Aorta (tissue), 5 donors: ENCODE measurements at regions not wholly inside any gene's neighbourhood (a gene's known extent, or its start where the extent isn't known, plus 50 kb on each side); places are given as distances from the start of the nearest gene placed in this dataset.
"Not testable (repeated sequence)": the region's sequence is repeated elsewhere in the genome, so short reads cannot be mapped to it uniquely, and the experiment has no call there.

Experiments
- ATAC-seq: fragments of 200-7000 bp; cut with Tn5 transposase; one replicate; pipeline ENCODE4 v1.9.1; 2022; ENCODE audit warnings: moderate library complexity; ENCODE audit not compliant: low FRiP score
- DNase-seq, 2 donors: peaks; one replicate each; pipeline ENCODE4 v3.0.0-alpha.2; 2020
- H3K27ac ChIP-seq, 2 donors: one replicate each; pipeline ENCODE4 v1.5.1; 2013; ENCODE audit warnings: low read length in 2 of 2, mild to moderate bottlenecking in 2 of 2, moderate library complexity in 2 of 2, control low read depth in 1 of 2, inconsistent platforms in 1 of 2, low read depth in 1 of 2
- H3K27me3 ChIP-seq, 2 donors: one replicate each; pipeline ENCODE4 v1.6.1; 2013; ENCODE audit warnings: control low read depth in 1 of 2, low read length in 1 of 2, mild to moderate bottlenecking in 1 of 2, moderate library complexity in 1 of 2; ENCODE audit not compliant: insufficient read depth in 2 of 2, control insufficient read depth in 1 of 2
- H3K36me3 ChIP-seq, 2 donors: one replicate each; pipeline ENCODE4 v1.6.1; 2013; ENCODE audit warnings: control low read depth in 1 of 2, low read length in 1 of 2, mild to moderate bottlenecking in 1 of 2; ENCODE audit not compliant: insufficient read depth in 2 of 2, control insufficient read depth in 1 of 2
- H3K4me1 ChIP-seq, 2 donors: one replicate each; pipeline ENCODE4 v1.6.1; 2013; ENCODE audit warnings: low read length in 2 of 2, control low read depth in 1 of 2, mild to moderate bottlenecking in 1 of 2, moderate library complexity in 1 of 2; ENCODE audit not compliant: insufficient read depth in 2 of 2, control insufficient read depth in 1 of 2
- H3K4me3 ChIP-seq, 2 donors: one replicate each; pipeline ENCODE4 v1.5.1; 2013; ENCODE audit warnings: low read length in 2 of 2, control low read depth in 1 of 2, mild to moderate bottlenecking in 1 of 2
- H3K9me3 ChIP-seq: one replicate; pipeline ENCODE4 v1.6.1; 2013; ENCODE audit warnings: mild to moderate bottlenecking, low read length; ENCODE audit not compliant: control insufficient read depth
- WGBS, 2 donors: extraction: QIAGEN DNeasy Blood & Tissue Kit; methylation state at CpG; one replicate each; pipeline ENCODE4 v1.1.7; 2013; 5-methylcytosine and 5-hydroxymethylcytosine counted together
- intact Hi-C, 2 donors: fragments of 100-400 bp; cut with DNase I; formaldehyde crosslinking; loops; one replicate each; pipeline versions ENCODE4 v1.14.2 to v1.15.0; 2022
- donor health status: healthy with polysubstance abuse.
- donor health status: Bipolar disorder and iron deficiency.
- donor health status: DM: no; HTN: no; CAD: no.
- donor health status: DM: no; HTN: no; CAD: no.
- donor health status: DM: yes; HTN: yes; CAD: no.

DNA sequence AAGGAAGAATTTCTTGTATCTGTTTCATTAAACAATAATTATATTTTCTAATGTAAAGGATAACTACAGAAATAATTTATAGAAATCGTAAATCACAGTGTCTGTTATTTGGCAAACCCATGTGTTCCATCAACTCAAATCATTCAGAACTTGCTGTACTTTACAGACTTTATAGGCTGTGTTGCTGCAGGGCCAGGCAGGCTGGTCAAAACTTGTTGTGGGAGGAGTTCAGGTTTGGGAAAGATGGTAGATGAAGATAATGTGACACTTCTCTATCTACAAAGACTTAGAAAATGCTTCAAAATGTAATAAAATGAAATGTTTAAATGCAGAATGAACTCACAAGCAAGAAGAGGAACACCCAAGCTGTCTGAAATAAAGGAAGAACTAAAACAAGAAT is 183.4 kb downstream of the SEMA6D start:
- H3K9me3 ChIP-seq, result peaks cover 3% of the 10 kb centered on the region
- no peak overlapping the region for H3K4me3 ChIP-seq
- DNase-seq (no peak), ATAC-seq (no peak)
- intact Hi-C loops, result no loop called here
- no peaks in the 10 kb centered on the region for H3K27me3 ChIP-seq
- WGBS, 2 donors, result 91 to 93% methylated on average over 1 of the region's 1 CpG
- no peaks in the 10 kb centered on the region for H3K36me3 ChIP-seq
- H3K4me1 ChIP-seq, result no peaks in the 10 kb centered on the region
- no peak overlapping the region for H3K27ac ChIP-seq

DNA sequence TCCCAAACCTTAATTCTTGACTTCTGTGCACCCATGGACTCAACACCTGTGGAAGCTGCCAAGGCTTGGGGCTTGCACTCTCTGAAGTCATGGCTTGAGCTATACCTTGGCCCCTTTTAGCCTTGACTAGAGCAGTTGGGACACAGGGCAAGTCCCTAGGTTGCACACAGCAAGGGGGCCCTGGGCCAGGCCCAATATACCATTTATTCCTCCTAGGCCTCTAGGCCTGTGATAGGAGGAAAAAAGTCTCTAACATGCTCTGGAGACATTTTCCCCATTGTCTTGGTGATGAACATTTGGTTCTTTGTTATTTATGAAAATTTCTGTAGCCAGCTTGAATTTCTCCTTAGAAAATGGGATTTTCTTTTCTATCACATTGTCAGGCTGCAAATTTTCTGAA is 186.1 kb downstream of the SEMA6D start:
- no peak for DNase-seq
- H3K4me3 ChIP-seq, result no peak overlapping the region
- no peaks in the 10 kb centered on the region for H3K36me3 ChIP-seq
- ATAC-seq, result no peak
- no peak overlapping the region for H3K27ac ChIP-seq
- H3K9me3 ChIP-seq, result peaks cover 3% of the 10 kb centered on the region
- no peaks in the 10 kb centered on the region for H3K27me3 ChIP-seq
- intact Hi-C loops, result no loop called here
- H3K4me1 ChIP-seq, result no peaks in the 10 kb centered on the region

DNA sequence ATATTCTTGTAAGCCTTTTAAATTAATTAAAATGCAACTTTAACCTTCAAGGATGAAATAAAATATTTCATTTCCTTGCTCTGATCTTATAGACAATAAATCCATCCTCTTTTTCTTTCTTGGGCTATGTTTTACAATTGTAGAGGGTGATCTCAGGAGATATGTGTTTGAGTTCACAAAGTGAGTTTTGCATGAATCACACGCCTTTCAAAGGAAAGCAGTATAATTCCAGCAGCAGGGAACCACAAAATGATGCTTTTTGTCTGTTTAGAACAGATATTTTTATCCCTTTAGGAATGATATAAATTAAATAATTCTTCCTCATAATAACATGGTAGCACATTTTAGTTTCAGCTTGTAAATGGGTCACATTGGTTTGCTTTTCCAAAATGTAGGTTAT is 191.2 kb downstream of the SEMA6D start:
- H3K27ac ChIP-seq, result no peak overlapping the region
- no peak for DNase-seq
- no peak for ATAC-seq
- H3K9me3 ChIP-seq, result peaks cover 3% of the 10 kb centered on the region
- 94% methylated on average over 1 of the region's 1 CpG for WGBS, 2 donors
- no peak overlapping the region for H3K4me3 ChIP-seq
- no peaks in the 10 kb centered on the region for H3K4me1 ChIP-seq
- no peaks in the 10 kb centered on the region for H3K36me3 ChIP-seq
- no peaks in the 10 kb centered on the region for H3K27me3 ChIP-seq
- intact Hi-C loops, result no loop called here

DNA sequence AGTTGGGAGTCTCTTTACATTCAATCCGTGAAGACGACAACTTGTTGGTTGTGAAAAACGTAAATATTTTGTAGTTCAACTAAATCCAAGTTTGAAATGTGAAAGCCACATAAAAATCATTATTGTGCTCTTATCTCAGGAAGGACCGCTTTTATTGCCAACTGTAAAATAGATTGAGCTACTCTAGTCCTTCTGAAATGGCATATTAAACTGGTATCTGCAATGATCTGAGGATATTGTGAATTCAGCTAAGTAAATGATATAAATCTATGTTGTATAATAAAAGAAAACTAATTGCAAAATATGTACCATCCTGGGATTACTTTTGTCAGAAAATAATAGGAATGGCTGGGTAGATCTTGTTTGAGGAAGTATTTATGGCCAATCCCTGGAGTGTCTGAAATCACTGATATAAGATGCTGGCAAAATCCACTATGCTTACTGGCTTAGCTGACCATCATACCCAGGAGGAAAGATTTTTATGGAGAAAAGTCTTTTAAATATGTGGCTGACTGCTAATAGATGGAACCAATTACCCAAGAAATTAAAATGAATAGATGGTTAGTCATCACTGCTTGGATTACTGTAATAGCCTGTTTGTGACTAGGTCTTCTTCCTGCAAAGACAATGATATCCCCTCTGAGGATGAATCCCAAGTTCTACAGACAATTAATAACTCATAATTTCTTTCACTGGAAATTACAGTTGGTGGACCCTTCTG is 191.8 kb downstream of the SEMA6D start:
- peaks cover 0 to 2% of the 10 kb centered on the region in 2 donors for H3K4me1 ChIP-seq
- H3K36me3 ChIP-seq, result no peaks in the 10 kb centered on the region
- no peak overlapping the region for H3K4me3 ChIP-seq
- no peak overlapping the region for H3K27ac ChIP-seq
- intact Hi-C loops, result no loop called here
- no peak for ATAC-seq
- DNase-seq, result no peak
- WGBS, 2 donors, result 81 to 82% methylated on average over 4 of the region's 4 CpGs
- peaks cover 3% of the 10 kb centered on the region for H3K9me3 ChIP-seq
- H3K27me3 ChIP-seq, result no peaks in the 10 kb centered on the region

DNA sequence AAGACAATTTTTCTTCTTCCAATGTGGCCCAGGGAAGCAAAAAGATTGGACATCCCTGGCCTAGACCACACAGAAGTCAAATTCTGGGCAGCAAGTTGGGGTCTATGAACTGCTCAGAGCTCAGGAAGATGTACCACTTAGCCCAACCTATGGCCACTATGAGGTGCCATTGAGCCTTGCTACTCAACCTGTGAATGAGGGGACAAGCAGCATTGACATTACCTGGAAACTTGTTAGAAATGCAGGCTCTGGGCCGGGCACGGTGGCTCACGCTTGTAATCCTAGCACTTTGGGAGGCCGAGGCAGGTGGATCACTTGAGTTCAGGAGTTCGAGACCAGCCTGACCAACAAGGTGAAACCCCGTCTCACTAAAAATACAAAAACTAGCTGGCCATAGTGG is 195.6 kb downstream of the SEMA6D start:
- H3K27me3 ChIP-seq, H3K36me3 ChIP-seq, H3K27ac ChIP-seq, ATAC-seq, DNase-seq, intact Hi-C loops, H3K4me1 ChIP-seq, H3K9me3 ChIP-seq, H3K4me3 ChIP-seq: not testable (repeated sequence)
- 93% methylated on average over 6 of the region's 6 CpGs for WGBS, 2 donors

DNA sequence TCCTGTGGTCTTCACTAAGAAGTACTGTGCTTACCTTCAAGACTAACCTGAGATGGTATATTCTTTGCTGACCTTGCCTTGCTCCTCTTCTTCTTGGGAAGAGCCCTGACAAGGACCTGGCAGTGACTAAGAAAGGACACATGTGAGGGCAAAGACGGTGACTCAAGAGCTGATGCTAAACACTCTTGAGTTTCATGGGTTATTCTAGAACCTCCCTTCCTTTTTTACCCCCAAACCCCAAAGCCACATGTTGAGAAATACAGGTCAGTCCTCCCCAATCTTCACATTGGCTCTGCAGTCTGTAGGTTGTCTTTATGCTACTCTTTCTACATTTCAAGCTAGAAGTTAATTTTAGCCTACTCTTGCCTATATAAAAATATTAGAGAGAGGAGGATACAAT is 200.6 kb downstream of the SEMA6D start:
- DNase-seq (no peak), ATAC-seq (no peak)
- Histone ChIP-seq H3K4me3 (no peak overlapping the region), H3K9me3 (no peaks in the 10 kb centered on the region), H3K36me3 (no peaks in the 10 kb centered on the region), H3K27ac (no peak overlapping the region), H3K4me1 (peaks cover 0 to 2% of the 10 kb centered on the region in 2 donors), H3K27me3 (no peaks in the 10 kb centered on the region)
- 81 to 92% methylated on average over 1 of the region's 1 CpG for WGBS, 2 donors
- intact Hi-C loops, result no loop called here

DNA sequence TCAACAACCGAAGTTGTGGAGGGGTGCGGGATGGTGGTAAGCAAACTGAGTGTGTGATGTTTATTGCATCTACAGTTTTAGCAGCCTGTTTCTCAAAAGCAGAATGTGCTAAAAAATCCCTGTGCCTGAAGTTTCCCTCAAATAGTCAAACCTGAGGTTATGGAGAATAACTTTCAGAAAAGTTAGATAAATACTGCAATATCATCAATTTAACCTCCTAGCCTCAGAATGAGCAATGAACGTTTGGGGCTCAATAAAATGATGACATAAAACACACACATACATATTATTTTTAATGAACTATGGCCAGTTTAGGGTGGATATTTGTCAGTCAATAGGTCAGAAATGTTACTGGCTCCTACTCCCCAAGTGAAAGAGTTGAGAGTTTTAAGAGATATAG is 201.6 kb downstream of the SEMA6D start:
- Histone ChIP-seq H3K27ac (no peak overlapping the region), H3K4me1 (no peaks in the 10 kb centered on the region), H3K27me3 (no peaks in the 10 kb centered on the region), H3K9me3 (no peaks in the 10 kb centered on the region), H3K4me3 (no peak overlapping the region), H3K36me3 (no peaks in the 10 kb centered on the region)
- 79 to 84% methylated on average over 3 of the region's 3 CpGs for WGBS, 2 donors
- intact Hi-C loops, result no loop called here
- ATAC-seq (no peak), DNase-seq (no peak)

DNA sequence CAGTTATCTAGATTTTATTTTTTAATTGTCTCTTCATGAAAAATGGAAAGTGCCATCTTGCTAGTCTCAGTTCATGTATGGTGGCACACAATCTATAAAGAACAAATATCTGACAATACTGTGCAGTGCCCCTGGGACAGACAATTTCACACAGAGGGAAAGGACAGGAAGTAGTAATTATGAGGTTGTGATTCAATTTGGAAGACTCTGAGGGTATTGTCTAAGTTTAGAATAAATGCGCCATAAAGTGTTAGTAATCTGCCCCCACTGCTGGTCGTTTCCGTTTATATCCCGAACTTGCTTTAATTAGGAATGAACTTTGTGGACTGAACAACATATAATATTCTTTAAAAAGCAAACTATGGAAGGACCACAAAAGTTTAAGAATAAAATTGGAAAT is 196.4 kb upstream of the SLC24A5 start:
- ATAC-seq (no peak), DNase-seq (no peak)
- Histone ChIP-seq H3K4me1 (no peaks in the 10 kb centered on the region), H3K4me3 (no peak overlapping the region), H3K27ac (no peak overlapping the region), H3K27me3 (peaks cover 0 to 1% of the 10 kb centered on the region in 2 donors), H3K9me3 (no peaks in the 10 kb centered on the region), H3K36me3 (no peaks in the 10 kb centered on the region)
- 79 to 80% methylated on average over 4 of the region's 4 CpGs for WGBS, 2 donors
- intact Hi-C loops, result no loop called here

DNA sequence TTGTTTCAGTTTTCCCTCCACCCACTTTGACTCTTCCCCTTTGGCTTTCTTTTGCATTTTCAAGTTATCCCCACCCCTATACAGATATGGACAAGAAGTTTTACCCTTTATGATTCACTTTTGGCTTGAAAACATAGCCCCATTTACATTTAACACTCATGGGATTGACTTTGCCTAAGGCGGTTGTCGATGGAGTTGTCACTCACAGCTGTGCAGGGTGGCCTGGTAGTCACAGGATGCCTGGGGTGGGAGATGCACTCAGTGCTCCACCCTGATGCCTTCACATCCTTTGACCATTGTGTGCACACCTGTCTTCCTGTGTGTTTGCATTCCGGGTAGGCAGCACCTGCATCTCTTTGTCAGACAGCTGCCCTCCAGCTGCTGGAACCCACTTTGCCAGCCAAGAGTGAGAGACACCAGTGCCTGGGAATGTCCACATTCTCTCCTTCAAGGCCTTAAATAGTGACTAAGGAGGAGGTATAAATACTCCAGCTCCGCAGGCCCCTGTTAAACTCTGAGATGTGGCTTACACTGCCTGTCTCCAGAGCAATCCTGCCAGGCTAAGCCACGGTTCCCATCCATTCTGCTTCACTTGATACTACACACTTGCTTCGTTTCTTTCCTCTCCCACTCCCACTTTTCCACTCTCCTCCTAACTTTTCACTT is 191.5 kb upstream of the SLC24A5 start:
- no peaks in the 10 kb centered on the region for H3K9me3 ChIP-seq
- no peak for DNase-seq
- no peak overlapping the region for H3K4me3 ChIP-seq
- ATAC-seq, result no peak
- peaks cover 0 to 1% of the 10 kb centered on the region in 2 donors for H3K27me3 ChIP-seq
- 89 to 92% methylated on average over 6 of the region's 6 CpGs for WGBS, 2 donors
- no peaks in the 10 kb centered on the region for H3K4me1 ChIP-seq
- no peaks in the 10 kb centered on the region for H3K36me3 ChIP-seq
- H3K27ac ChIP-seq, result no peak overlapping the region
- intact Hi-C loops, result no loop called here
